ENCODE measurements at regions not wholly inside any gene's neighbourhood (a gene's known extent, or its start where the extent isn't known, plus 50 kb on each side); places are given as distances from the start of the nearest gene placed in this dataset.

GRCh38 chr20:60223174-60223573, 265.0 kb downstream of the CDH26 start:
- no peak for TF ChIP-seq CTCF (IDR thresholded peaks at IDR 0.05)
- TF ChIP-seq POLR2A (IDR thresholded peaks at IDR 0.05) = no peak

Measured in uterus (tissue), 2 donors.